Lower leg skin (tissue), 3 donors: ENCODE measurements at regions not wholly inside any gene's neighbourhood (a gene's known extent, or its start where the extent isn't known, plus 50 kb on each side); places are given as distances from the start of the nearest gene placed in this dataset.

Experiments
- CTCF ChIP-seq, 3 donors: fragments of 450-650 bp; IDR thresholded peaks; one replicate each; pipeline ENCODE4 v1.5.1; 2016; ENCODE audit warnings: antibody characterized with exemption in 3 of 3, mild to moderate bottlenecking in 3 of 3, moderate library complexity in 2 of 3
- POLR2A ChIP-seq, 2 donors: fragments of 450-650 bp; IDR thresholded peaks; one replicate each; pipeline ENCODE4 v1.6.1; 2016 to 2017; ENCODE audit warnings: antibody characterized with exemption in 2 of 2, mild to moderate bottlenecking in 1 of 2, moderate library complexity in 1 of 2

- TF ChIP-seq CTCF (IDR thresholded peaks at IDR 0.05) (no peak), POLR2A (IDR thresholded peaks at IDR 0.05) (no peak)
Observed at GRCh38 chr6:6950373-6951145, 157.2 kb upstream of the RREB1 start.
